Activated T-cell treated with anti-CD3 and anti-CD28 coated beads for 48 hours (primary cell): ENCODE measurements at regions not wholly inside any gene's neighbourhood (a gene's known extent, or its start where the extent isn't known, plus 50 kb on each side); places are given as distances from the start of the nearest gene placed in this dataset.
"Not testable (repeated sequence)": the region's sequence is repeated elsewhere in the genome, so short reads cannot be mapped to it uniquely, and the experiment has no call there.

Experiments
- DNase-seq: peaks from one replicate; pipeline ENCODE4 v3.0.0-alpha.2; 2020; ENCODE audit warnings: low read depth

DNA sequence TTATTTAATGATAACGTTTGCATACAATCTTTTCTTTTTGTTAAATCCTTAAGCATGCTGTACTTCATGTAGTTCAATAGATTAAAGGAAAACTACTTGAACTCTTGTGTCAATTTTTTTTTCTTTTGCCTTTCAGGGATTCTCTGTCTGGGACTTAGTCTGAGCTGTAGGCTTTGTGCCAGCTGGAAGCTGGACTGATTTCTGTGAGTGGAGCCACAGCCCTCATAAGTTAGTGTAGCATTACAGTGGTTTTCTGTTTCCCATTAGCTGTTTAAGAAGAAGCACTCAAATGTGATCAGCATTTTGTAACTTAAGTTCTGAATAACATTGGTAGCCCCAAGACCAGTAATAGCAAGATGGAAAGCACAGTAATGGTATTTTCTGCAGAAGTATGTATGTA is 330.6 kb upstream of the MEF2C start:
- no peak for DNase-seq

DNA sequence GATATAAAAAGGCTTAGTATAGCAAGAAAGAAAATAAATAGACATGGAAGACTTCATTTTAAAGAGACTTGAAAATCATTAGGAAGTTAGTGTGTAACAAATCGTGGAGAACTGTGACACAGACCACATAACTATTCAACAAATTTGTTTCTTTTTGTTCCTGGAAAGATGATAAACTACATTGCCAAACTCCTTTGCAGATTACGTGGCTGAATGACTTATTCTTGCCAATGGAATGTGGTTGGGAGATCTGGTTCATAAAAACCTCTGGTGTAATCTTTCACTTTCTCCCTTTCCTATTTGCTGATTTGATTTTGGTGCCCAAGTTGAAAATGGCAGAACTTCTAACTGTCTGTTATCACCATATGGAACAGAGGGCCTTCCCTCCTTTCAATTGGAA is 328.9 kb upstream of the MEF2C start:
- no peak for DNase-seq

DNA sequence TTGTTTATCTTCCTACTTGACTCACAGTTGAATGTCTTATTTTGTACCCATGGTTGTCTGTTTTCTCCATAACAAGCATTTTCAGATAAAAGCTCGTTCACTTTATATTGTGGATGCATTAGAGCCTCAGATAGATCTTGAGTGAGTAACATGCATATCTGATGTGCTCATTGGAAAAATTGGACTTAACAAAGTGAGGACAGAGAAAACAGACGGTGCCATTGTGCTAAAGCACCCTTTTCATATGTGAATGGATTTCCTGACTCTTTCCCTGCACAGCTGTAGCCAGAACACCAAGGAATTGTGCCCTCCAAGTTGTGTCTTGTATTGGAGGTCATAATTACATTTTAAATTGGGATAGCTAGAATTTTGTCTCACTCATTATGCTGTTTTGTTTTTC is 325.8 kb upstream of the MEF2C start:
- no peak for DNase-seq

GRCh38 chr5:89208392-89208791 is 325.4 kb upstream of the MEF2C start:
- DNase-seq, result no peak

DNA sequence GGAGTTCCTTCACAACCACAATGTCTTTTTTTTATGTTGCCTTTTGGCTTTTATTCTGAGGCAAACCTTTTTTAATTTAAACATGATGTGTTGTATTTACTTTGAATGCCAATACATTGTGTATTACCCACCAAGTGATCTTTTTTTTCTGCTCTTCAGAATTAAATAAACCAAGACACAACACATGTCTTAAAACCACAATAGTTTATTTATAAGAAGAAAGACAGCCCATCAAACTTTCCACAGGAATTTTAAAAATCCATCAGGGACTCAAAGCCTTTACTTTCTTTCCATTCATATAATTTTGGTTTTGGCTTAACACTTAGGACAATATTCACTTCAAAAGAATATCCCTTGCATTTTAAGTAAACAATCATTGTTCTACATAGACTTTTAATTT is 321.8 kb upstream of the MEF2C start:
- DNase-seq, result no peak

DNA sequence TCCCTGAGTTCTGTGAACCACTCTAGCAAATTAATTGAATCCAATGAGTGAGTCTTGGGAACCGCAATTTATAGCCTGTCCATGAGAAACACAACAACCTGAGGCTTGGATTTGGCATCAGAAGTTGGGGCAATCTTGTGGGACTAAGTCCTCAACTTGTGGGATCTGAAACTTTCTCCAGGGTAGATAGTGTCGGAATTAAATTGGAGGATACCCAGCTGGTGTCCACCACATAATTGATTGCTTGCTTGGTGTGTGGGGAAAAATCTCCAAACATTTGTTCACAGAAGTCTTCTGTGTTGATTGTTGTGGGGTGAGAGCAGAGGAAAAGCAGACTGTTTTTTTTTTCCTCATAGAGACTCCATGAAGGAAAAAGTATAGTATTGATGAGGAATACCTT is 320.6 kb upstream of the MEF2C start:
- no peak for DNase-seq

- DNase-seq, result no peak
Observed at GRCh38 chr5:89200899-89201298, 317.9 kb upstream of the MEF2C start.

GRCh38 chr5:89199306-89199705 is 316.3 kb upstream of the MEF2C start:
- DNase-seq, result no peak

DNA sequence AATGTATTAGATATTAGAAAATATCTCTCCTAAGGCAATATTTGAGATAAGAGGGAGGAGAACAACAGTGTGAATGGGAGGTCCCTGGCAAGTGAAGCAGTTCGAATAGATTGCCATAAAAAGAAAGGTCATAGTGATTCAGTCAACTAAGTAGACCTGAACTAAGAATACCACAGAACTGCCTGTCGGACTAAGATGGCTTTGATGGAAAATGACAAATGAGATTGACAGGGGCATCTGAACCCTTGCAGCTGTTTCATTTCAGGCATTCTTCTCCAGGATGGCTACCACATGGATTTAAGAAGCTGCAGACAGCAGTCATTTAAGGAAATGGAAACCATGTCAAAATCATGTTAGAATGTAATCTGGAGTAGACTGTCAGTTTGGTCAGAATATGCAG is 308.4 kb upstream of the MEF2C start:
- DNase-seq, result no peak

GRCh38 chr5:89190515-89191265 is 307.7 kb upstream of the MEF2C start:
- no peak for DNase-seq

- DNase-seq, result no peak
Observed at GRCh38 chr5:89187883-89188465, 305.0 kb upstream of the MEF2C start.

DNA sequence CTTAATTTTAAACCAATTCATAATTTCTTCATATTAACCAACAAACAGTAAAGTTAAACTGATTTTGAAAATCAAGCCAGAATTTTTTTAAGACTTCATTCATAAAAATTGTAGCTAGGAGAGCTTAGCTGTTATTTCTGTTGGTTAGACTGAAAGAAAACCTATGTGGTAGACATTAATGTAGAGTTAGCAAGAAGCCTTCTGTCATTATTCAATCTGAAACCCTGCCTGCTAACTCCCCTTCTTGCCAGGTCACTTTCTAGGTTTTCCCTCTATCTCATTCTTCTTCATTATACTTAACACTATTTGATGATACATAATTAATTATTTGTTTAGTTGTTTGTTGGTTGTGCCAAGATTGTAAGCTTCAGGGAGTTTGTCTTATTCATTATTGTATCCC is 304.3 kb upstream of the MEF2C start:
- DNase-seq, result no peak

GRCh38 chr5:89181546-89181945 is 298.6 kb upstream of the MEF2C start:
- DNase-seq, result no peak

DNA sequence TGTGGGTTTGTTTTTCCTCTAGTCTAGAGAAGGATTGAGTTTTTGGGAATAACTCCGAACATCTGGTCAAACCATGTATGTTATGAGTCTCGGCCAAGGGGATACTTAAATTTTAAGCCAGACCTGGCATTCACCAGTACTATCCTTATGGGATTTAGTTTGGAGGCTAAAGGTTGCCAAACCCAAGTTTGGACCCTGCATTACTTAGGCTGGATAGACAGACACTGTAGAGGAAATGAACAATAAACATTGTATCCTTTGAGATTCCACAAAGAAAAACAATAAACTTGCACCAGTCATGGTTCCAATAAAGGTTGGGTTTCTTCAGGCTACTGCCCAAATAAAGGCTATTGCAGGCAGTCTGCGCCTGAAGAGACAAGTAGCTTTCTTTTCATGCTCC is 296.7 kb upstream of the MEF2C start:
- no peak for DNase-seq

DNA sequence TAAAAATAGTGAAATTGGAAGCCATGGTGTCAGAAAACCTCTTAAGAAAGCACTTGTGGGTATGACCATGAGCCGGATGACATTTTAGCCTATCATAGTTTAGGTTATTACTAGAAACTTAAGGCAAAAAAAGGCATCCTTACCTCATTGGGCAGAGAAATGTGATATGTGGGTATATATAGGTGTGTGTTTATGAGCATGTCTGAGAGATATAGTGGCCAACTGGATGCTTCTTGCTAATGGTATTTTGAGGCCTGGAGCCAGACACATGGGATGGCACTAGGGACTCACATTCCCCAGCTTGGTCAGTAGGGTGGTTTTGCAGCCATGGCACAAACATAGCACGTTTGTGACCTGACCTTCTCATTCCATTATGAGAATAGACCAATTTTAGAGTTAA is 295.6 kb upstream of the MEF2C start:
- DNase-seq, result no peak

- DNase-seq, result no peak
Observed at GRCh38 chr5:89173528-89173927, 290.5 kb upstream of the MEF2C start.

- DNase-seq, result no peak
Observed at GRCh38 chr5:89168766-89169165, 285.8 kb upstream of the MEF2C start.

- DNase-seq, result not testable (repeated sequence)
Observed at GRCh38 chr5:89164703-89165102, 281.7 kb upstream of the MEF2C start.

- no peak for DNase-seq
Observed at GRCh38 chr5:89156226-89156625, 273.2 kb upstream of the MEF2C start.

GRCh38 chr5:89147031-89147430 is 264.0 kb upstream of the MEF2C start:
- DNase-seq, result no peak

DNA sequence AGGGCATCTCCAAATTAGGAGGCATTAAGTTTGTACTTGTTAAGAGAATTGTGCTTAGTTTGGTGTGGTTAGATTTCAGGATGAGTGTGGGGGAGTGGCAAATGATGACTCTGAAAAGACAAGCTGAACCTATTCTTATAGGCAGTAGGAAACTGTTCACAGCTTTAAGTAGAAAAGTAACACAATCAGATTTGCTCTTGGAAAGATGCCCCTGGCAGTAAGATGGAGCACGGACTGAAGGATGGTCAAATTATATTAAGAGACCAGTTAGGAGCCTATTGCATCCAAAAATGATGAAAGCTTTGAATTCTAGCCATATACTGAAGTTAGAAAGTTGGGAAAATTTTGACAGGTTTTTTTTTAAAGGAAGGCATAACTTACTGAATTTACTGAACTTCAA is 254.2 kb upstream of the MEF2C start:
- DNase-seq, result no peak

- no peak for DNase-seq
Observed at GRCh38 chr5:89133975-89134374, 251.0 kb upstream of the MEF2C start.

DNA sequence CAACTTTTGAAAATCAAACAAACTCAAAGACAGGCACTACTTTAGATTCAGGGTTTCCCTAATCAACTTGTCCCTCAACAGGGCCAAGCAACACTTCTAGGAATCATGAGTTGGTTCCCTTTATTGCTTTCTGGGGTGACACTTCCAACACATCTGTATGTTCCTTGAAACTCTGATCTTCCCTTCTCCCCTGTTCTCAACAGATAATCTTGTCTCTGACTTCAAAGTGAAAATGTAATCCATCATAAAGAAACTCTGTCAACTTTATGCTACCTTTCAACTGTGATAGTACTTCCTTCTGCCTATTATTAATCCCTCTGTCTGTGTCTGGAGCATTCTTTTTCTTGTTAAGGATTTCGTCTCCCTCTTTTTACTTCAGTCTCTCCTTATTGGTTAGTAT is 250.1 kb upstream of the MEF2C start:
- no peak for DNase-seq

DNA sequence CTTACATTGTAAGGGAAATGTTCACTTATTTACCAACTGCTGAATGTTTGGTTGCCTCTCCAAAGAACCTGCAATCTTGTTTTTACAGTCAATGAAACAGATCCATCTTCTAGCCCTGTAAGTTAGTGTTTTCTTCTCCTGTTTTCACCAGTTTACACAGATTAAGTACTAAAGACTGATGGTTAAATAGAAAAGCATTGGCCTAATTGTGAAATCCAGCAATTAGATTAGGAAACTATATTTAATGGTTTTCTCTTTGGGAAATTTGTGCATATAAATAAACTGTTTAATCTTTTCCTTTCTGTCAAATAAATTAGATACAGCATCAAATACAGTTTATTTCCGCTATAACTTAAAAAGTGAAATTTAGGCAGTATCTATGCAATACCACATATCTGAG is 247.9 kb upstream of the MEF2C start:
- DNase-seq, result no peak
